Caco-2 (cell line): ENCODE measurements at regions not wholly inside any gene's neighbourhood (a gene's known extent, or its start where the extent isn't known, plus 50 kb on each side); places are given as distances from the start of the nearest gene placed in this dataset.

Experiments used
- BruUV-seq: library from RNA; stranded (reverse); fragments of 400-500 nt; replicated peaks from 2 replicates; lab custom pipeline; 2021; lab: Mats Ljungman, UMichigan
- CTCF ChIA-PET: fragments of 300-600 bp; sonication (Branson Sonifier 250); formaldehyde crosslinking; loops from one replicate; lab custom pipeline; 2022; ENCODE audit warnings: antibody characterized with exemption; lab: Charles Lee
- POLR2A ChIA-PET: fragments of 300-600 bp; sonication (Branson Sonifier 250); formaldehyde crosslinking; loops from one replicate; lab custom pipeline; 2022; ENCODE audit warnings: antibody characterized with exemption; lab: Charles Lee
- DNase-seq, 2 experiments: peaks; one replicate each; pipeline versions ENCODE4 v3.0.0 to v3.0.0-alpha.2; 2020 to 2022
- H3K27me3 ChIP-seq: replicated peaks from 2 replicates; pipeline ENCODE4 v1.6.0; 2011; ENCODE audit warnings: low read length; ENCODE audit not compliant: control insufficient read depth, insufficient read depth
- H3K36me3 ChIP-seq: 2 replicates; pipeline ENCODE4 v1.5.1; 2011; ENCODE audit warnings: low read length; ENCODE audit not compliant: control insufficient read depth, insufficient read depth
- H3K4me1 ChIP-seq: fragments of 250-450 bp; sonication (Bioruptor Pico); 2 replicates; pipeline ENCODE4 v1.5.1; 2020; ENCODE audit warnings: mild to moderate bottlenecking
- H3K4me3 ChIP-seq: 2 replicates; pipeline ENCODE4 v1.5.1; 2011; ENCODE audit warnings: low read depth, mild to moderate bottlenecking, control low read depth, low read length
- H3K9me3 ChIP-seq: fragments of 250-450 bp; sonication (Bioruptor Pico); 2 replicates; pipeline ENCODE4 v1.5.1; 2020; ENCODE audit warnings: mild to moderate bottlenecking, moderate library complexity
- H3K27ac Mint-ChIP-seq: one replicate; pipeline ENCODE4 v1.8.0; 2022; ENCODE audit warnings: mixed read lengths; ENCODE audit not compliant: unreplicated experiment
- H3K27me3 Mint-ChIP-seq: one replicate; pipeline ENCODE4 v1.8.0; 2022; ENCODE audit warnings: mixed read lengths; ENCODE audit not compliant: insufficient read depth, unreplicated experiment
- H3K36me3 Mint-ChIP-seq: one replicate; pipeline ENCODE4 v1.8.0; 2022; ENCODE audit warnings: mild to moderate bottlenecking, mixed read lengths; ENCODE audit not compliant: insufficient read depth, unreplicated experiment
- H3K4me1 Mint-ChIP-seq: one replicate; pipeline ENCODE4 v1.8.0; 2022; ENCODE audit warnings: low read depth, mixed read lengths; ENCODE audit not compliant: unreplicated experiment
- H3K4me3 Mint-ChIP-seq: one replicate; pipeline ENCODE4 v1.8.0; 2022; ENCODE audit warnings: mild to moderate bottlenecking, moderate library complexity, mixed read lengths; ENCODE audit not compliant: unreplicated experiment
- H3K9me3 Mint-ChIP-seq: one replicate; pipeline ENCODE4 v1.8.0; 2022; ENCODE audit warnings: mixed read lengths; ENCODE audit not compliant: unreplicated experiment
- intact Hi-C: fragments of 100-400 bp; cut with micrococcal nuclease; formaldehyde crosslinking; loops from one replicate; pipeline ENCODE4 v1.10.0; 2022; ENCODE audit not compliant: unreplicated experiment
- TF ChIP-seq, protein P1 (sequence below), 2 experiments: fragments of 200-600 bp in 1 of 2; IDR thresholded peaks; 1 replicate in 1 of 2; 2 replicates in 1 of 2; pipeline versions ENCODE4 v1.5.1 to v1.8.0; 2011 to 2022; ENCODE audit warnings: antibody characterized with exemption in 1 of 2, control low read depth in 1 of 2, inconsistent platforms in 1 of 2, low read depth in 1 of 2, low read length in 1 of 2, mild to moderate bottlenecking in 1 of 2, moderate library complexity in 1 of 2; ENCODE audit not compliant: insufficient read depth in 1 of 2, severe bottlenecking in 1 of 2, unreplicated experiment in 1 of 2

DNA sequence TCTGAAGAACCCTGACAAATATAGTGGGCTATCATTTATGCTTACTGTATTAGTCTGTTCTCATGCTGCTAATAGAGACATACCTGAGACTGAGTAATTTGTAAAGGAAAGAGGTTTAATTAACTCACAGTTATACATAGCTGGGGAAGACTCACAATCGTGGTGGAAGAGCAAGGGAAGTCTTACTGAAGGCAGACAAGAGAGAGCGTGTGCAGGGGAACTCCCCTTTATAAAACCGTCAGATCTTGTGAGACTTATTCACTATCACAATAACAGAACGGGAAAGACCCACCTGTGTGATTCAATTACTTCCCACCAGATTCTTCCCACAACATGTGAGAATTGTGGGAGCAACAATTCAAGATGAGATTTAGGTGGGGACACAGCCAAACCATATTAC is 526.8 kb upstream of the GOT2 start:
- ChIA-PET CTCF (no interaction called here), POLR2A (no interaction called here)
- Histone ChIP-seq H3K9me3 (no peaks in the 10 kb centered on the region), H3K4me3 (no peak overlapping the region), H3K36me3 (no peaks in the 10 kb centered on the region), H3K4me1 (no peaks in the 10 kb centered on the region), H3K27me3 (no peaks in the 10 kb centered on the region; the same call in 1 of the 2 replicates)
- Mint-ChIP-seq H3K36me3 (no peaks in the 10 kb centered on the region), H3K4me1 (no peaks in the 10 kb centered on the region), H3K4me3 (no peak overlapping the region), H3K27ac (no peak overlapping the region), H3K9me3 (no peaks in the 10 kb centered on the region), H3K27me3 (peaks cover 6% of the 10 kb centered on the region)
- DNase-seq, result no peak
- BruUV-seq, result no TSS peak
- intact Hi-C loops, result no loop called here
- TF ChIP-seq, protein P1, sequence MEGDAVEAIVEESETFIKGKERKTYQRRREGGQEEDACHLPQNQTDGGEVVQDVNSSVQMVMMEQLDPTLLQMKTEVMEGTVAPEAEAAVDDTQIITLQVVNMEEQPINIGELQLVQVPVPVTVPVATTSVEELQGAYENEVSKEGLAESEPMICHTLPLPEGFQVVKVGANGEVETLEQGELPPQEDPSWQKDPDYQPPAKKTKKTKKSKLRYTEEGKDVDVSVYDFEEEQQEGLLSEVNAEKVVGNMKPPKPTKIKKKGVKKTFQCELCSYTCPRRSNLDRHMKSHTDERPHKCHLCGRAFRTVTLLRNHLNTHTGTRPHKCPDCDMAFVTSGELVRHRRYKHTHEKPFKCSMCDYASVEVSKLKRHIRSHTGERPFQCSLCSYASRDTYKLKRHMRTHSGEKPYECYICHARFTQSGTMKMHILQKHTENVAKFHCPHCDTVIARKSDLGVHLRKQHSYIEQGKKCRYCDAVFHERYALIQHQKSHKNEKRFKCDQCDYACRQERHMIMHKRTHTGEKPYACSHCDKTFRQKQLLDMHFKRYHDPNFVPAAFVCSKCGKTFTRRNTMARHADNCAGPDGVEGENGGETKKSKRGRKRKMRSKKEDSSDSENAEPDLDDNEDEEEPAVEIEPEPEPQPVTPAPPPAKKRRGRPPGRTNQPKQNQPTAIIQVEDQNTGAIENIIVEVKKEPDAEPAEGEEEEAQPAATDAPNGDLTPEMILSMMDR (IDR thresholded peaks at IDR 0.05; ENCODE audit: insufficient read depth in 1 of 2, low read depth in 1 of 2, low read length in 1 of 2, severe bottlenecking in 1 of 2, unreplicated experiment in 1 of 2), result no peak

DNA sequence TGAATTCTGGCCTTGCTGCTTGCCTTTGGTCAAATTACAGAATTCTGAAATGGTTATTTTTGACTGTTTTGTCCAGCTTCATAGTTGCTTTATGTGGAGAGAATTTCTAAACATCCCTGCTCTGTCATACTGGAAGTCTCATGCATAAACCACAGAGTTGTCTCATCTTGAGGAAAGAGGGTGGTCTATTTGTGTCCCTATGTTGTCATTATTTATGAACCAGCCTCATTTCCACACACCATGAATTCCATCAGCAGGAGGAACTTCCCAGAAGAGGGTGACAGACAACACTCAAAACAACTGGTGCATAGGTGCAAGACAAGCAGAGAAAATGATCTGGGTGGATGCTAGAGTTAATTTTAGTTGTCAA is 525.8 kb upstream of the GOT2 start:
- BruUV-seq, result no TSS peak
- H3K27me3 ChIP-seq, result no peaks in the 10 kb centered on the region; the same call in none of the 2 replicates
- CTCF ChIA-PET, result no interaction called here
- Mint-ChIP-seq H3K9me3 (no peaks in the 10 kb centered on the region), H3K27me3 (peaks cover 6% of the 10 kb centered on the region), H3K4me1 (no peaks in the 10 kb centered on the region), H3K27ac (no peak overlapping the region), H3K4me3 (no peak overlapping the region), H3K36me3 (no peaks in the 10 kb centered on the region)
- TF ChIP-seq, protein P1 (IDR thresholded peaks at IDR 0.05; ENCODE audit: insufficient read depth in 1 of 2, low read depth in 1 of 2, low read length in 1 of 2, severe bottlenecking in 1 of 2, unreplicated experiment in 1 of 2), result no peak
- intact Hi-C loops, result no loop called here
- no peak for DNase-seq
- H3K36me3 ChIP-seq, result no peaks in the 10 kb centered on the region
- H3K4me1 ChIP-seq, result no peaks in the 10 kb centered on the region
- no peak overlapping the region for H3K4me3 ChIP-seq
- POLR2A ChIA-PET, result no interaction called here
- H3K9me3 ChIP-seq, result no peaks in the 10 kb centered on the region

DNA sequence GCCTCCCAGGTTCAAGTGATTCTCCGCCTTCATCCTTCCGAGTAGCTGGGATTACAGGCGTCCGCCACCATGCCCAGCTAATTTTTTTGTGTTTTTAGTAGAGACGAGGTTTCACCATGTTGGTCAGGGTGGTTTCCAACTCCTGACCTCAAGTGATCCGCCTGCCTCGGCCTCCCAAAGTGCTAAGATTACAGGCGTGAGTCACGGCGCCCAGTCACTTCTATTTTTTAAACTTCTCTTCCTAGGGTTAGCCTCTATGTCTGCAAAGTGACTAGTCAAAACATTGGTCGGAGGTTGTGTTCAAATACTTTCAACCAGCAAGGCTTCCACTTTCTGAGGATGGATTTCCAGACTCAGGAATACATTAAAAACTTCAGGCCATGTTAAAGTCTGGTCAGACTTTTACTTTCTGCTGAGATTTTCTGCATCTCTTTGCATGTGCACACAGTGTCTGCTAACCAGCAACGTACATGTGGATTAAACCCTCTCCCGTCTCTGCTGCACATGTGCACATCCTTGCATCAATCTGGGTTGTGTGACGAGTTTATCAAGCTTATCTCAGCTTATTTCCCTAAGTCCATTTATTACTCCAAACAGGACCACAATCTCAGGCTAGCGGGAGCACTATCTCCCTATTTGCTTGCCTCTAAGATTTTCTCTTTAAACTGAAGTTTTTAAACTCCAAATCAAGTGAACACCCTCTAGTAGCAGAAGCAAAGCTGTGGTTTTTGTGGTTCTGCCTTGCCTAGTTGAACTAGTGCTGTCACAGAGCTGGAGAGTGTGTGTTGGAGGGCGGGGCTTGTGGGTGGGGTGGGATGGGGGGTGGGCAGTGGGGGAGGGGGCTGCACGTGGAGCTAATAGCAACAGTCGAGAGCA is 525.2 kb upstream of the GOT2 start:
- H3K27ac Mint-ChIP-seq, result no peak overlapping the region
- H3K4me3 ChIP-seq, result no peak overlapping the region
- no peaks in the 10 kb centered on the region for H3K36me3 Mint-ChIP-seq
- ChIA-PET CTCF (no interaction called here), POLR2A (no interaction called here)
- H3K4me1 ChIP-seq, result no peaks in the 10 kb centered on the region
- BruUV-seq, result no TSS peak
- no peaks in the 10 kb centered on the region; the same call in none of the 2 replicates for H3K27me3 ChIP-seq
- H3K4me3 Mint-ChIP-seq, result no peak overlapping the region
- H3K9me3 Mint-ChIP-seq, result no peaks in the 10 kb centered on the region
- DNase-seq, result no peak
- intact Hi-C loops, result no loop called here
- H3K4me1 Mint-ChIP-seq, result no peaks in the 10 kb centered on the region
- H3K27me3 Mint-ChIP-seq, result peaks cover 6% of the 10 kb centered on the region
- H3K36me3 ChIP-seq, result no peaks in the 10 kb centered on the region
- TF ChIP-seq, protein P1 (IDR thresholded peaks at IDR 0.05; ENCODE audit: insufficient read depth in 1 of 2, low read depth in 1 of 2, low read length in 1 of 2, severe bottlenecking in 1 of 2, unreplicated experiment in 1 of 2), result no peak
- no peaks in the 10 kb centered on the region for H3K9me3 ChIP-seq
